LNCAP (cell line): ENCODE measurements at regions not wholly inside any gene's neighbourhood (a gene's known extent, or its start where the extent isn't known, plus 50 kb on each side); places are given as distances from the start of the nearest gene placed in this dataset.
A peak's percentile ranks its signal among the peaks of the same experiment; 100 is the strongest.

Experiments
- TF ChIP-seq, protein P1 (sequence below): fragments of 450-650 bp; IDR thresholded peaks from 2 replicates; pipeline ENCODE4 v1.5.1; 2017; ENCODE audit warnings: mild to moderate bottlenecking

DNA sequence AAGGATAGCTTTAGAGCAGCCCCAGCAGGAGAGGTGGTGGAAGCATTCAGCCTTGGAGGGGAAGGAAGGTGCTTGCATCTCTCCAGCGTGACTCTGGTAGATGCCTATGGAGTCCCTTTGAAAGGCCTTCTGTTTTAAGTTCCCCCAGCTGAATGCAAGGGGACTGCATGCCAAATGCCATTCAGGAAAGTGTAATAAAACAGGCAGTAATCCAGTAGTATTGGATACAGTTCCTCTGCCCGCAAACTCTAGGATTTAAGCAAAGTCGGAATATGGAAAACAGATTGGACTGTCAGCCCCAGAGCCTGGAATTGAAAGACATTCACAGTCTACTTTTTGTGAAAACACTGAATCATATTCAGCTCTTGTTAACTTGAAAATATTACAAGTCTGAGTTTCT lies 125.2 kb upstream of the GAREM1 start:
- TF ChIP-seq, protein P1, sequence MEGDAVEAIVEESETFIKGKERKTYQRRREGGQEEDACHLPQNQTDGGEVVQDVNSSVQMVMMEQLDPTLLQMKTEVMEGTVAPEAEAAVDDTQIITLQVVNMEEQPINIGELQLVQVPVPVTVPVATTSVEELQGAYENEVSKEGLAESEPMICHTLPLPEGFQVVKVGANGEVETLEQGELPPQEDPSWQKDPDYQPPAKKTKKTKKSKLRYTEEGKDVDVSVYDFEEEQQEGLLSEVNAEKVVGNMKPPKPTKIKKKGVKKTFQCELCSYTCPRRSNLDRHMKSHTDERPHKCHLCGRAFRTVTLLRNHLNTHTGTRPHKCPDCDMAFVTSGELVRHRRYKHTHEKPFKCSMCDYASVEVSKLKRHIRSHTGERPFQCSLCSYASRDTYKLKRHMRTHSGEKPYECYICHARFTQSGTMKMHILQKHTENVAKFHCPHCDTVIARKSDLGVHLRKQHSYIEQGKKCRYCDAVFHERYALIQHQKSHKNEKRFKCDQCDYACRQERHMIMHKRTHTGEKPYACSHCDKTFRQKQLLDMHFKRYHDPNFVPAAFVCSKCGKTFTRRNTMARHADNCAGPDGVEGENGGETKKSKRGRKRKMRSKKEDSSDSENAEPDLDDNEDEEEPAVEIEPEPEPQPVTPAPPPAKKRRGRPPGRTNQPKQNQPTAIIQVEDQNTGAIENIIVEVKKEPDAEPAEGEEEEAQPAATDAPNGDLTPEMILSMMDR = no peak

DNA sequence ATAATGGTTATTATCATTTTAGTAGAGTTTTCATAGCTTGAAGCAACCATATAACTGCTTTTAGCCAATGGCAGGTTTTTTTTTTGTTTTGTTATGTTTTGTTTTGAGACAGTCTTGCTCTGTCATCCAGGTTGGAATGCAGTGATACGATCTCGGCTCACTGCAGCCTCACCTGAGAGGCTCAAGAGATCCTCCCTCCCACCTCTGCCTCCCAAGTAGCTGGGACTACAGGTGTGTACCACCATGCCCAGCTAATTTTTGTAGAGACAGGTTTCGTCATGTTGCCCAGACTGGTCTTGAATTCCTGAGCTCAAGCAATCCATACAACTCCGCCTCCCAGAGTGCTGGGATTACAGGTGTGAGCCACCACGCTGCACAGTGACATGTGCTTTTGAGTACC lies 117.5 kb upstream of the GAREM1 start:
- TF ChIP-seq, protein P1 = no peak

DNA sequence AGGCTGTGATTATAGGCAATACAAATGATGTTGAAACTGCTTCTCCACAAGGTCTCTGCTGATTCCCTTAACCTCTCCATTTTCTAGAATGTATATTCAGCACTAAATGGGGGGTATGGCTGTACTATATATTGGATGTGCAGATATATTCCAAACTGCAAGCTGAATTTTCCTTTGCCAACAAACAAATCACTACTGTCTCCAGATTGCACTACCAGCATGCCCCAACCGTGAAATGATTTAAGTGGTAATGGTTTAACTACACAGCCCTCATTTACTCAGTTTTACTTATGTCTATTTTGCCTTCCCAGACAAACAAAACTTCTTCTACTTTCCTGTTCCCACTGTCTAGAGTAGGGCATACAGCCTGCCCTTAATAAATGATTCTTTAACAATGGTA lies 112.7 kb upstream of the GAREM1 start:
- TF ChIP-seq, protein P1 = no peak

DNA sequence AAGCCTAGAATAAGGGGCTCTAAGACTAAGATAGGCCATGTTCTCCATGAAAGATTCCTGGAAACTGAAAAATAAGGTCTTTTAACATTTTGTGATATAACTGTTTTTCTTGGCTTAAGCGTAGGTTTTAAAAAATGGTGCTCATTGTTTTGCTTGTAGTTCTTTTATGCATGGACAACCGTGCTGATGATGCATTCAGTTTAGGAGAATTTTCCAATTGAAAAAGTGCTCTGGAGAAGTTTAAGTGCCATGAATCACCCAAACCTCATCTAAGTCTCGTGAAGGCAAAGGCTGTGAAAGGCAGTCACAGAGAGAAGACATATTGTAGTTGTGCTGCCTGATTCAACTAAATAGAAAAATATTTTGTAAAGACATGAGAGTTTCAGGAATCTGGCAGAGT lies 111.8 kb upstream of the GAREM1 start:
- TF ChIP-seq, protein P1 = no peak

DNA sequence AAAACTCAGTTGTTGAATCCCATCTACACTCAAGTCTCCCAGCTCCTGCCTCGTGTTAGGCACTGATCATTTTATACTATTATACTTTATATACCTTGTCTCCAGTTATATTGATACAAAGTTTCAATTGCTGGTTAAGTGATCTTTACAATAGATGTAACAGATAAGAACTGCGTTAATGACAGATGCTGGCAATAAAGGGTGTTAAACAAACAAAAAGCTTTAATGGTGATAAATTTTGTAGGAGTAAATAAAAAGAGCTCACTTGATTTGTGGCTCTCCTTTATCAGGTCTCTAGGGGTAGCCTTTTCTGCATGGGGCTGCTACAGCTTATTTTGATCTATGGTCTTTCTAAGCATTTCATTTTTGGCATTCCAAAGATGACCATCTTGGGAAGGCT lies 106.9 kb upstream of the GAREM1 start:
- TF ChIP-seq, protein P1 = no peak

DNA sequence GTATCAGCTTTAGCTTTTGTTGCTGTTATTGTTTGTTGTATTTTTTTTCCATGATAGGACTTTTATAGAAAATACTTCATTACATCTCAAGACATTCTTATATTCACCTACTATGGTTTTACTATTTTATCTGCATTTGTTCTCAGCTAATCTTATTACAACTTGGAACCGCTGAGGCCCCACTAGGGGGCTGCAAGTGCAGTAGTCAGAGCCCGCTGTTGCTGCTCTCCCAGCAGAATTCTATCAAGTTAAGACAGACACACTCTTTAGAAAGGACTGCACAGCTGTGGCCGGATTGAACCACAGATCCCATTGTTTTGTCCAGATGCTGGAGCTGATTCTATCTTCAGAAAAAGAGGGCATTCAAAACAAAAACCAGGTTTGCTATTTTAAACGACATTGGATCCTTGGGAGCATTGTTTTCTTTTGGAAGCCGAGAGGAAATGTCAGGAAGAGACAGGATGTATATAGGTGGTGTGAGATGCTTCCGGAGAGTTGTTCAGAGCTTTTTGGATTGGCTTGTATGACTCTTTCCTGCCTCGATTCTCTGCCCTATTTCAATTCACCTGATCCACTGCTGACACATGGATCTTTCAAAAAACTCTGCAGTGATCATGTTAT lies 105.7 kb upstream of the GAREM1 start:
- TF ChIP-seq, protein P1 = peak; percentile 30; the same call in 1 of the 2 replicates

DNA sequence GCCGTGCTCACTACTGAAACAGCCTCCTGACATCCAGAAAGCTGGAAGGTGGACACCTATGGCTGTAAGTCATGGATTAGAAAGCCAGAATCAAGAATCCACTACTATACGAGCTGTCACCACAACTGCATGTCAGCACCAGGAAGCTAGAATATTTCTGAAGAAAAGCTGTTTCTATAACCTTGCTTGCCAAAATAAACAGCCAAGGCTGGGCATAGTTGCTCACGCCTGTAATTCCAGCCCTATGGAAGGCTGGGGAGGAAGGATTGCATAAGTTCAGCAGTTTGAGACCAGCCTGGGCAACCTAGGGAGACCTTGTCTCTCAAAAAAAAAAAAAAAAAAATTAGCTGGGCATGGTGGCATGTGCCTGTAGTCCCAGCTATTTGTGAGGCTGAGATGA lies 96.3 kb upstream of the GAREM1 start:
- TF ChIP-seq, protein P1 = no peak
